Central memory CD8-positive, alpha-beta T cell (primary cell): ENCODE measurements at regions not wholly inside any gene's neighbourhood (a gene's known extent, or its start where the extent isn't known, plus 50 kb on each side); places are given as distances from the start of the nearest gene placed in this dataset.

Source experiments
- ATAC-seq: fragments of 150-1000 bp; cut with Tn5 transposase; replicated peaks from 2 replicates; pipeline ENCODE4 v1.10.0; 2022; ENCODE audit warnings: mild to moderate bottlenecking, moderate FRiP score, moderate number of reproducible peaks; ENCODE audit not compliant: poor library complexity, severe bottlenecking; ENCODE audit errors: extremely low read depth
- DNase-seq, 2 donors: peaks; one replicate each; pipeline ENCODE4 v3.0.0; 2021; ENCODE audit warnings: low spot score in 2 of 2
- H3K27ac Mint-ChIP-seq: one replicate; pipeline ENCODE4 v1.8.0; 2022; ENCODE audit warnings: low read depth, mild to moderate bottlenecking, moderate library complexity, mixed read lengths
- H3K27me3 Mint-ChIP-seq: one replicate; pipeline ENCODE4 v1.8.0; 2022; ENCODE audit warnings: mixed read lengths
- H3K36me3 Mint-ChIP-seq: one replicate; pipeline ENCODE4 v1.8.0; 2022; ENCODE audit warnings: mild to moderate bottlenecking, moderate library complexity, mixed read lengths; ENCODE audit not compliant: insufficient read depth
- H3K4me1 Mint-ChIP-seq: one replicate; pipeline ENCODE4 v1.8.0; 2022; ENCODE audit warnings: mixed read lengths
- H3K4me3 Mint-ChIP-seq: one replicate; pipeline ENCODE4 v1.8.0; 2022; ENCODE audit warnings: mild to moderate bottlenecking, moderate library complexity, mixed read lengths
- H3K9me3 Mint-ChIP-seq: one replicate; pipeline ENCODE4 v1.8.0; 2022; ENCODE audit warnings: mixed read lengths

DNA sequence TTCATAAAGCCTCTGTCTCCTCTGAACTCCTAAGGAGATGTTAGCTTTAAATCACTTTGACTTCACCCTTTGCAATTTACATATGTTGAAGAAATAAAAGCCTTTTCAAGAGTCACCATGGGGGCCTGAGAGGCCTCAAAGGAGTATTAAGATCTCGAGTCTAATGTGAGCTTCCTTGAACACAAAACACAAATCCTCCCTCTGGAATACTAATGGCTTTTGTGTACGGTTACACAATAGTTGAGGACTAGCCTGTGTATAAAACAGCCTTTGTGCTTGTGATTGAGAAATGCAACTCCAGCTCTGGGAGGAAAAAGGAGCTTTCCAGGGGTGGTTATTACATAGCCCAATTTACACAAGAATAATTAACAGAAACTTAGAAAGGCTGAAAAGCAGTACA, 1140.2 kb downstream of the CDH11 start:
- peaks cover 30% of the 10 kb centered on the region for H3K9me3 Mint-ChIP-seq

GRCh38 chr16:63980763-63981162, 1141.1 kb downstream of the CDH11 start:
- ATAC-seq = no peak
- no peak for DNase-seq
- Mint-ChIP-seq H3K9me3 (peaks cover 21% of the 10 kb centered on the region), H3K36me3 (no peaks in the 10 kb centered on the region), H3K27ac (no peak overlapping the region), H3K27me3 (no peaks in the 10 kb centered on the region), H3K4me3 (no peak overlapping the region), H3K4me1 (no peaks in the 10 kb centered on the region)

More for the DNA sequence above, 1140.2 kb downstream of the CDH11 start:
- no peaks in the 10 kb centered on the region for H3K4me1 Mint-ChIP-seq
- DNase-seq (no peak), ATAC-seq (no peak)
- no peaks in the 10 kb centered on the region for H3K27me3 Mint-ChIP-seq
- H3K36me3 Mint-ChIP-seq = no peaks in the 10 kb centered on the region
- no peak overlapping the region for H3K27ac Mint-ChIP-seq
- H3K4me3 Mint-ChIP-seq = no peak overlapping the region

- H3K4me3 Mint-ChIP-seq = no peak overlapping the region
- H3K27me3 Mint-ChIP-seq = no peaks in the 10 kb centered on the region
- ATAC-seq (no peak), DNase-seq (no peak)
- peaks cover 29% of the 10 kb centered on the region for H3K9me3 Mint-ChIP-seq
- H3K27ac Mint-ChIP-seq = no peak overlapping the region
- no peaks in the 10 kb centered on the region for H3K36me3 Mint-ChIP-seq
- H3K4me1 Mint-ChIP-seq = no peaks in the 10 kb centered on the region
Measured at GRCh38 chr16:63978240-63978639, 1143.6 kb downstream of the CDH11 start.

GRCh38 chr16:63976345-63976744, 1145.5 kb downstream of the CDH11 start:
- H3K9me3 Mint-ChIP-seq = peaks cover 37% of the 10 kb centered on the region
- no peaks in the 10 kb centered on the region for H3K27me3 Mint-ChIP-seq
- DNase-seq (no peak), ATAC-seq (no peak)
- no peak overlapping the region for H3K4me3 Mint-ChIP-seq
- no peaks in the 10 kb centered on the region for H3K36me3 Mint-ChIP-seq
- H3K4me1 Mint-ChIP-seq = no peaks in the 10 kb centered on the region
- H3K27ac Mint-ChIP-seq = no peak overlapping the region

DNA sequence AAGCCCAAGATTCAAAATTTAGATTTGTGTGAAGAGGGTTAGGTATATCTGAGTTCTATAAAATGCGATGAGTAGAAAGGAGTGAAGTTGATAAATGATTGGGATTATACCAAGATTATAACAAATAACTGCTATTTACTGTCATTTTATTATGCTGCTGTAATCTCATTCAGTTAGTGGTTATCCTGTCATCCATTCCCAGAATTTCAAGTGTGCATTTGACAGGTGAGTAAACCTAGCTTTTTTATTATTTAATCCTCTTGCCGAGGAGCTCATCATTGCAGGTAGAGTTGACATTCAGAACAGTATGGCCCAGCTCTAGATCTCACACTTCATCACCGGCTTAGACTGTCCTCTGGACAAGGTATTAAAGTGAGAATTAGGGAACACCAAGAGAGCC, 1146.2 kb downstream of the CDH11 start:
- DNase-seq (no peak), ATAC-seq (no peak)
- peaks cover 30% of the 10 kb centered on the region for H3K9me3 Mint-ChIP-seq
- H3K27me3 Mint-ChIP-seq = no peaks in the 10 kb centered on the region
- no peak overlapping the region for H3K4me3 Mint-ChIP-seq
- no peaks in the 10 kb centered on the region for H3K4me1 Mint-ChIP-seq
- no peak overlapping the region for H3K27ac Mint-ChIP-seq
- H3K36me3 Mint-ChIP-seq = no peaks in the 10 kb centered on the region

- no peak for ATAC-seq
- DNase-seq = no peak
- Mint-ChIP-seq H3K4me1 (no peaks in the 10 kb centered on the region), H3K27me3 (no peaks in the 10 kb centered on the region), H3K9me3 (peaks cover 19% of the 10 kb centered on the region), H3K4me3 (no peak overlapping the region), H3K36me3 (no peaks in the 10 kb centered on the region), H3K27ac (no peak overlapping the region)
Measured at GRCh38 chr16:63967966-63968365, 1153.9 kb downstream of the CDH11 start.

DNA sequence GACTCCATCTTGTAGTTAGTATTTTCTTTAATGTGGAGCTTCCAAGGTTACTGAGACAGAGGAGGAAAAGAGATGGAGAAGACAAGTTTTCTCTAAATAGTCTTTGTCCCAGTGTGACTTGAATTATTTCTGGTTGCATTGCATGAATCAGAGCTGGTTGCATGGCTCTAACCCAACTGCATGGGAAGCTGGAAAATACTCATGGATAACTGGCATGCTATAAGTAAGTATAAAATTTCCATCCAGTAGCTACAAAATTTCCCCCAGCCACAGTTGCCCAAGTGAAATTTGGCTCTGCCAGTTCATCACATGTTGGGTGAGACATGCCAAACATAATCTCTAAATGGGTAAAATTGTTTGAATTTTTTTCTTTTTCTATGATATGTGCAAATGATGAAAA, 1161.5 kb downstream of the CDH11 start:
- Mint-ChIP-seq H3K4me1 (no peaks in the 10 kb centered on the region), H3K4me3 (no peak overlapping the region), H3K9me3 (peaks cover 26% of the 10 kb centered on the region), H3K27me3 (no peaks in the 10 kb centered on the region), H3K36me3 (no peaks in the 10 kb centered on the region), H3K27ac (no peak overlapping the region)
- ATAC-seq = no peak
- no peak for DNase-seq

- Mint-ChIP-seq H3K36me3 (no peaks in the 10 kb centered on the region), H3K27me3 (no peaks in the 10 kb centered on the region), H3K9me3 (peaks cover 18% of the 10 kb centered on the region), H3K4me3 (no peak overlapping the region), H3K27ac (no peak overlapping the region), H3K4me1 (no peaks in the 10 kb centered on the region)
- DNase-seq (no peak), ATAC-seq (no peak)
Measured at GRCh38 chr16:63947022-63947421, 1174.8 kb downstream of the CDH11 start.

DNA sequence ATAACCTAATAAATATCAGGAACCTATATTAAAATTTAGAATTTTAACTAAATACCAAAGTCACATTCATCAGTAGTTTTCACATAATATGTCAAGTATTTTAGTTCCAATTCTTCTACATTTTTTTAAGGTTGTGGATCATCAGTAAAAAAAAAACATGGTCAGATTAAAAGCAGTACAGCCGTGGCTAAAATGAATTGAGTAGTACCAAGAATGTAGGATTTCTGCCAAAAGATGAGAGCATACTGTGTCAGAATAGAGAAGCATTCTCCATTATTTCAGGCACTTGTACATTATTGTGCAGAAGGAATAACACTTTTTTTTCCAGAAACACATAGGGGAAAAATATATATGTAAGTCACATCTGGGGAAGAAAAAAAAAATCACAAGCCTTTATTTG, 1176.1 kb downstream of the CDH11 start:
- Mint-ChIP-seq H3K9me3 (peaks cover 28% of the 10 kb centered on the region), H3K36me3 (no peaks in the 10 kb centered on the region), H3K27ac (no peak overlapping the region), H3K27me3 (no peaks in the 10 kb centered on the region), H3K4me3 (no peak overlapping the region), H3K4me1 (no peaks in the 10 kb centered on the region)
- ATAC-seq (no peak), DNase-seq (no peak)

DNA sequence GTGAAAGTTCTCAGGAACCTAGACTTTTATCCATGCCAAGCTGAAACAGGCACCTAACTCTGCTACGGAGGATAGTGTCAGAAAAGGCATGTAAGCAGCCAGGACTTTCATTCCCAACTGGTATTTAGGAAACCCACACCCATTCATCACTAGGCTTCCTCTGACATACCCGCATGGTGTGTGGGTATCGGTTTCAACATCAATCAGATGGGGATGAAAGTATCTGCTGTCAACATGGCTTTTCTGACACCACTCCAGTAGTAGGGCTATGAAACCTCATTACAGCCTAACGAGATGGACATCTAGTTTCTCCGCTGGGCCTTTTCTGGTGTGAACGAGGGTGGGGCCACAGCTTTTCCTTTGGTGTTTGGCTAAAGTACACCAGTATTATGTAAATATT, 1178.3 kb downstream of the CDH11 start:
- Mint-ChIP-seq H3K27me3 (no peaks in the 10 kb centered on the region), H3K36me3 (no peaks in the 10 kb centered on the region), H3K4me1 (no peaks in the 10 kb centered on the region), H3K4me3 (no peak overlapping the region), H3K9me3 (peaks cover 34% of the 10 kb centered on the region), H3K27ac (no peak overlapping the region)
- DNase-seq (no peak), ATAC-seq (no peak)

DNA sequence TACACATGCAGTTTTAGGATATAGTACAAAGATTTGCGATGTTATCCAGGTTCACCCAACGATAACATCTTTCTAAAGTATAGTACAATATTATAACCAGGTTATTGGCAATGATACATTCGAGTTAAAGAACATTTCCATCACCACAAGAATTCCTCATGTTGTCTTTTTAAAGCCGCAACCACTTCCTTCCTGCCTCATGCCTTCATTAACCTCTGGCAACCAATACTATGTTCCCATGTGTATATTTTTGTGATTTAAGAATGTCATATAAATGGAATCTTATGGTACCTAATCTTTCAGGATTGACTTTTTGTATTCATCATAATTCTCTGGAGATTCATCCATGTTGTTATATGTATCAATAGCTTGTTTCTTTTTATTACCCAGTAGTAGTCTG, 1183.2 kb downstream of the CDH11 start:
- DNase-seq = no peak

GRCh38 chr16:63933841-63934240, 1188.0 kb downstream of the CDH11 start:
- no peaks in the 10 kb centered on the region for H3K27me3 Mint-ChIP-seq
- H3K36me3 Mint-ChIP-seq = no peaks in the 10 kb centered on the region
- H3K4me3 Mint-ChIP-seq = no peak overlapping the region

More for the DNA sequence above, 1183.2 kb downstream of the CDH11 start:
- no peak overlapping the region for H3K27ac Mint-ChIP-seq
- no peaks in the 10 kb centered on the region for H3K27me3 Mint-ChIP-seq
- H3K9me3 Mint-ChIP-seq = peaks cover 42% of the 10 kb centered on the region
- H3K36me3 Mint-ChIP-seq = no peaks in the 10 kb centered on the region
- H3K4me1 Mint-ChIP-seq = no peaks in the 10 kb centered on the region
- H3K4me3 Mint-ChIP-seq = no peak overlapping the region
- no peak for ATAC-seq

GRCh38 chr16:63928421-63928820, 1193.4 kb downstream of the CDH11 start:
- H3K4me1 Mint-ChIP-seq = no peaks in the 10 kb centered on the region
- no peak overlapping the region for H3K27ac Mint-ChIP-seq
- no peak for DNase-seq

More at GRCh38 chr16:63933841-63934240, 1188.0 kb downstream of the CDH11 start:
- DNase-seq = no peak
- no peak for ATAC-seq
- Mint-ChIP-seq H3K9me3 (peaks cover 19% of the 10 kb centered on the region), H3K4me1 (no peaks in the 10 kb centered on the region), H3K27ac (no peak overlapping the region)

DNA sequence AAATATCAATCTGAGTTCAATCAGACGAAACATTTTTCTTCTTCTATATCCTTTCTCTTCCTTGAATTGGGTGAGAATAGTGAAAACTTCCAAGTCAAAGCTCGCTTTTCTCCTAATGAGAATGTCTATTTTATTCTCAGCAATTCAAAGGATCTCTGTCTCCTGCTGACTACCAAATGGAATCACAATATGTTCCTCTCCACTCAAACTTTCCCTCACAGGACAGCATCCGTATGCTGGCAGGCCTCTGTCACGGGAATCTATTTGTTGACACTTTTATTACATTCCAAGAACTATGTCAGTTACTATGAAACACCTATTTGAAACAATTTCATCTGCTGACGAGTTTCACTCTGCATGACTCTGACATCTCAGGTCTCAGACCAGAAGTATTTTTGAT, 1196.6 kb downstream of the CDH11 start:
- DNase-seq (no peak), ATAC-seq (no peak)
- no peak overlapping the region for H3K4me3 Mint-ChIP-seq
- no peaks in the 10 kb centered on the region for H3K27me3 Mint-ChIP-seq
- H3K36me3 Mint-ChIP-seq = peaks cover 1% of the 10 kb centered on the region
- peaks cover 20% of the 10 kb centered on the region for H3K9me3 Mint-ChIP-seq
- H3K27ac Mint-ChIP-seq = no peak overlapping the region
- H3K4me1 Mint-ChIP-seq = no peaks in the 10 kb centered on the region

More at GRCh38 chr16:63928421-63928820, 1193.4 kb downstream of the CDH11 start:
- ATAC-seq = no peak
- H3K27me3 Mint-ChIP-seq = no peaks in the 10 kb centered on the region
- no peak overlapping the region for H3K4me3 Mint-ChIP-seq
- H3K9me3 Mint-ChIP-seq = peaks cover 19% of the 10 kb centered on the region
- H3K36me3 Mint-ChIP-seq = peaks cover 1% of the 10 kb centered on the region
